Ovary (tissue), 7 donors: ENCODE measurements at regions not wholly inside any gene's neighbourhood (a gene's known extent, or its start where the extent isn't known, plus 50 kb on each side); places are given as distances from the start of the nearest gene placed in this dataset.

Experiments
- DNase-seq, 5 donors: peaks; one replicate each; pipeline ENCODE4 v3.0.0-alpha.2; 2019 to 2020
- H3K27ac ChIP-seq, 2 donors: fragments of 200-600 bp; one replicate each; pipeline versions ENCODE4 v1.5.1 to v1.8.0; 2019 to 2022
- H3K27me3 ChIP-seq: fragments of 200-600 bp; one replicate; pipeline ENCODE4 v1.8.0; 2022
- H3K36me3 ChIP-seq: fragments of 200-600 bp; sonication (generic); one replicate; pipeline ENCODE4 v1.5.1; 2019
- H3K4me1 ChIP-seq: one replicate; pipeline ENCODE4 v1.8.1; 2013; ENCODE audit warnings: mild to moderate bottlenecking, moderate library complexity; ENCODE audit not compliant: insufficient read depth
- H3K4me3 ChIP-seq: fragments of 200-600 bp; sonication (generic); one replicate; pipeline ENCODE4 v1.5.1; 2017
- H3K9me3 ChIP-seq, 2 donors: fragments of 200-600 bp in 1 of 2; sonication (generic) in 1 of 2; one replicate each; pipeline versions ENCODE4 v1.5.1 to v1.8.1; 2013 to 2019; ENCODE audit warnings: mild to moderate bottlenecking in 1 of 2, moderate library complexity in 1 of 2
- CTCF ChIP-seq, 3 donors: fragments of 450-650 bp in 2 of 3; fragments of 200-600 bp in 1 of 3; IDR thresholded peaks; one replicate each; pipeline versions ENCODE4 v1.5.1 to v1.8.0; 2016 to 2022; ENCODE audit warnings: antibody characterized with exemption in 3 of 3, mild to moderate bottlenecking in 1 of 3
- EP300 ChIP-seq: sonication (generic); formaldehyde crosslinking; IDR thresholded peaks from one replicate; pipeline ENCODE4 v1.6.1; 2017; ENCODE audit warnings: antibody characterized with exemption
- POLR2A ChIP-seq: fragments of 450-650 bp; IDR thresholded peaks from one replicate; pipeline ENCODE4 v1.6.1; 2017; ENCODE audit warnings: antibody characterized with exemption, mild to moderate bottlenecking, moderate library complexity
- WGBS, 3 donors: extraction: QIAGEN DNeasy Blood & Tissue Kit in 1 of 3; methylation state at CpG; one replicate each; pipeline versions ENCODE4 v1.1.5 to v1.1.7; 2013 to 2017; 5-methylcytosine and 5-hydroxymethylcytosine counted together
- intact Hi-C, 4 donors: fragments of 100-400 bp; cut with DNase I; formaldehyde crosslinking; loops; one replicate each; pipeline versions ENCODE4 v1.11.0 to v1.15.1; 2022 to 2023
- donor health status: DM: no; HTN: no; CAD: no; lungs with moderate emphysema.
- donor health status: DM: no; HTN: no; CAD: no.
- donor health status: Bipolar disorder and iron deficiency.
- donor health status: DM: no; HTN: no; CAD: no.
- donor health status: DM: yes; HTN: yes; CAD: no.

GRCh38 chr17:12282056-12282455, 261.4 kb downstream of the MAP2K4 start:
- intact Hi-C loops = no loop called here
- WGBS, 3 donors = 17 to 28% (median 28%) methylated on average over 1 of the region's 1 CpG
- DNase-seq = no peak
- Histone ChIP-seq H3K27ac (no peak overlapping the region), H3K4me1 (no peaks in the 10 kb centered on the region), H3K36me3 (no peaks in the 10 kb centered on the region), H3K4me3 (no peak overlapping the region), H3K9me3 (no peaks in the 10 kb centered on the region), H3K27me3 (no peaks in the 10 kb centered on the region)
- TF ChIP-seq EP300 (no peak), CTCF (IDR thresholded peaks at IDR 0.05) (no peak), POLR2A (no peak)

GRCh38 chr17:12287953-12288352, 267.3 kb downstream of the MAP2K4 start:
- 42 to 48% (median 45%) methylated on average over 2 of the region's 2 CpGs for WGBS, 3 donors
- DNase-seq = no peak
- H3K27me3 ChIP-seq = no peaks in the 10 kb centered on the region
- no peak overlapping the region for H3K4me3 ChIP-seq
- intact Hi-C loops = no loop called here
- H3K36me3 ChIP-seq = no peaks in the 10 kb centered on the region
- H3K27ac ChIP-seq = no peak overlapping the region
- no peaks in the 10 kb centered on the region for H3K9me3 ChIP-seq
- H3K4me1 ChIP-seq = no peaks in the 10 kb centered on the region
- no peak for TF ChIP-seq CTCF (IDR thresholded peaks at IDR 0.05)
- TF ChIP-seq EP300 = no peak
- TF ChIP-seq POLR2A = no peak

- WGBS, 3 donors = 52 to 80% (median 72%) methylated on average over 6 of the region's 6 CpGs
- no peaks in the 10 kb centered on the region for H3K9me3 ChIP-seq
- no peaks in the 10 kb centered on the region for H3K36me3 ChIP-seq
- TF ChIP-seq CTCF (IDR thresholded peaks at IDR 0.05) (no peak), EP300 (no peak), POLR2A (no peak)
- H3K27ac ChIP-seq = no peak overlapping the region
- DNase-seq = no peak
- H3K4me3 ChIP-seq = no peak overlapping the region
- intact Hi-C loops = no loop called here
- no peaks in the 10 kb centered on the region for H3K27me3 ChIP-seq
- H3K4me1 ChIP-seq = no peaks in the 10 kb centered on the region
These were observed 269.5 kb downstream of the MAP2K4 start for GRCh38 chr17:12290207-12290606.

- Histone ChIP-seq H3K36me3 (no peaks in the 10 kb centered on the region), H3K4me3 (no peak overlapping the region), H3K9me3 (no peaks in the 10 kb centered on the region), H3K4me1 (peaks cover 4% of the 10 kb centered on the region), H3K27ac (no peak overlapping the region), H3K27me3 (no peaks in the 10 kb centered on the region)
- DNase-seq = no peak
- TF ChIP-seq EP300 (no peak), POLR2A (no peak), CTCF (IDR thresholded peaks at IDR 0.05) (no peak)
- intact Hi-C loops = no loop called here
- 16 to 22% (median 22%) methylated on average over 5 of the region's 5 CpGs for WGBS, 3 donors
These were observed 275.5 kb downstream of the MAP2K4 start for GRCh38 chr17:12296209-12296625.

- no peaks in the 10 kb centered on the region for H3K27me3 ChIP-seq
- no peak for TF ChIP-seq EP300
- no peak for TF ChIP-seq CTCF (IDR thresholded peaks at IDR 0.05)
- TF ChIP-seq POLR2A = no peak
- H3K9me3 ChIP-seq = no peaks in the 10 kb centered on the region
- no peak overlapping the region for H3K27ac ChIP-seq
- DNase-seq = no peak
- intact Hi-C loops = no loop called here
- no peak overlapping the region for H3K4me3 ChIP-seq
- H3K4me1 ChIP-seq = peaks cover 3% of the 10 kb centered on the region
- no peaks in the 10 kb centered on the region for H3K36me3 ChIP-seq
- WGBS, 3 donors = 84 to 91% (median 88%) methylated on average over 4 of the region's 4 CpGs
These were observed 280.9 kb downstream of the MAP2K4 start for GRCh38 chr17:12301551-12301950.
